ENCODE measurements at regions not wholly inside any gene's neighbourhood (a gene's known extent, or its start where the extent isn't known, plus 50 kb on each side); places are given as distances from the start of the nearest gene placed in this dataset.

- no peak overlapping the region for H3K27ac ChIP-seq
- no peak for TF ChIP-seq CTCF (IDR thresholded peaks at IDR 0.05)
Measured at GRCh38 chr2:198203336-198204069, 399.1 kb downstream of the PLCL1 start.

More at GRCh38 chr2:198203336-198204069, 399.1 kb downstream of the PLCL1 start:
- H3K4me1 ChIP-seq: no peaks in the 10 kb centered on the region
- no peaks in the 10 kb centered on the region for H3K36me3 ChIP-seq
- no peak overlapping the region for H3K4me3 ChIP-seq
- intact Hi-C loops (cut with DNase I; ENCODE audit: low total_unique reads): no loop called here
- H3K9me3 ChIP-seq: no peaks in the 10 kb centered on the region
- no peak for DNase-seq
- H3K27me3 ChIP-seq: no peaks in the 10 kb centered on the region
